Karpas-422 (cell line): ENCODE measurements at regions not wholly inside any gene's neighbourhood (a gene's known extent, or its start where the extent isn't known, plus 50 kb on each side); places are given as distances from the start of the nearest gene placed in this dataset.
"Not testable (repeated sequence)": the region's sequence is repeated elsewhere in the genome, so short reads cannot be mapped to it uniquely, and the experiment has no call there.

Experiments
- DNase-seq: peaks from one replicate; pipeline ENCODE4 v3.0.0-alpha.2; 2015
- H2AFZ ChIP-seq: fragments of 200-600 bp; sonication (generic); 2 replicates; pipeline ENCODE4 v1.6.1; 2014; ENCODE audit warnings: antibody characterized with exemption, low read length, mixed read lengths
- H3K27ac ChIP-seq: fragments of 200-600 bp; sonication (generic); 2 replicates; pipeline ENCODE4 v1.5.1; 2014; ENCODE audit warnings: mild to moderate bottlenecking, low read length, moderate library complexity
- H3K27me3 ChIP-seq: fragments of 200-600 bp; sonication (generic); 2 replicates; pipeline ENCODE4 v1.6.1; 2014; ENCODE audit warnings: low read length, mixed read lengths
- H3K36me3 ChIP-seq: fragments of 200-600 bp; sonication (generic); 2 replicates; pipeline ENCODE4 v1.6.1; 2014; ENCODE audit warnings: low read length, mixed read lengths; ENCODE audit not compliant: insufficient read depth
- H3K4me1 ChIP-seq: fragments of 200-600 bp; sonication (generic); 2 replicates; pipeline ENCODE4 v1.6.1; 2014; ENCODE audit warnings: mild to moderate bottlenecking, low read length, mixed read lengths
- H3K4me2 ChIP-seq: fragments of 200-600 bp; sonication (generic); 2 replicates; pipeline ENCODE4 v1.6.1; 2014; ENCODE audit warnings: low read length, low read depth, mild to moderate bottlenecking; ENCODE audit not compliant: poor library complexity, severe bottlenecking
- H3K4me3 ChIP-seq: fragments of 200-600 bp; sonication (generic); 2 replicates; pipeline ENCODE4 v1.5.1; 2014; ENCODE audit warnings: mild to moderate bottlenecking, antibody characterized with exemption, low read length, mixed read lengths
- H3K79me2 ChIP-seq: fragments of 200-600 bp; sonication (generic); 2 replicates; pipeline ENCODE4 v1.6.1; 2014; ENCODE audit warnings: mild to moderate bottlenecking, low read length, mixed read lengths
- H3K9ac ChIP-seq: fragments of 200-600 bp; sonication (generic); 2 replicates; pipeline ENCODE4 v1.6.0; 2014; ENCODE audit warnings: low read length
- H3K9me2 ChIP-seq: fragments of 200-600 bp; sonication (generic), shearing (Covaris generic); replicated peaks from 2 replicates; pipeline ENCODE4 v1.6.0; 2014; ENCODE audit warnings: mild to moderate bottlenecking, low read length, moderate library complexity; ENCODE audit not compliant: insufficient read depth
- H3K9me3 ChIP-seq: fragments of 300-700, 200-600 bp; sonication (generic); 2 replicates; pipeline ENCODE4 v1.6.1; 2014; ENCODE audit warnings: low read length, mixed read lengths
- H4K20me1 ChIP-seq: fragments of 200-600 bp; sonication (generic); 2 replicates; pipeline ENCODE4 v1.6.1; 2014; ENCODE audit warnings: mild to moderate bottlenecking, antibody characterized with exemption, low read length, low read depth; ENCODE audit not compliant: insufficient read depth

GRCh38 chr4:171229354-171229753 is 583.9 kb upstream of the GALNTL6 start:
- not testable (repeated sequence) for H2AFZ ChIP-seq, H3K4me3 ChIP-seq, H3K9ac ChIP-seq, H3K36me3 ChIP-seq, H3K27ac ChIP-seq, H3K27me3 ChIP-seq, H3K4me1 ChIP-seq, H3K9me3 ChIP-seq, H4K20me1 ChIP-seq, H3K4me2 ChIP-seq, H3K79me2 ChIP-seq, DNase-seq, H3K9me2 ChIP-seq

- Histone ChIP-seq H3K4me3 (no peak overlapping the region), H3K9me2 (no peaks in the 10 kb centered on the region), H3K36me3 (no peaks in the 10 kb centered on the region), H3K9ac (no peak overlapping the region), H3K9me3 (no peaks in the 10 kb centered on the region), H3K79me2 (no peaks in the 10 kb centered on the region), H3K27me3 (no peaks in the 10 kb centered on the region), H3K4me2 (no peak overlapping the region), H2AFZ (no peak overlapping the region), H4K20me1 (no peaks in the 10 kb centered on the region), H3K27ac (no peak overlapping the region), H3K4me1 (no peaks in the 10 kb centered on the region)
- DNase-seq, result no peak
Observed at GRCh38 chr4:171221181-171221580, 592.0 kb upstream of the GALNTL6 start.

GRCh38 chr4:171203425-171203824 is 609.8 kb upstream of the GALNTL6 start:
- Histone ChIP-seq H4K20me1 (no peaks in the 10 kb centered on the region), H3K79me2 (no peaks in the 10 kb centered on the region), H3K4me1 (no peaks in the 10 kb centered on the region), H3K27me3 (no peaks in the 10 kb centered on the region), H3K9ac (no peak overlapping the region), H3K9me2 (no peaks in the 10 kb centered on the region), H3K36me3 (no peaks in the 10 kb centered on the region), H2AFZ (no peak overlapping the region), H3K9me3 (no peaks in the 10 kb centered on the region; the same call in 1 of the 2 replicates), H3K4me2 (no peak overlapping the region), H3K4me3 (no peak overlapping the region), H3K27ac (no peak overlapping the region)
- DNase-seq, result no peak

- Histone ChIP-seq H3K36me3 (no peaks in the 10 kb centered on the region), H4K20me1 (no peaks in the 10 kb centered on the region), H3K4me1 (no peaks in the 10 kb centered on the region), H3K4me2 (no peak overlapping the region), H2AFZ (no peak overlapping the region), H3K27me3 (no peaks in the 10 kb centered on the region), H3K9ac (no peak overlapping the region), H3K9me2 (no peaks in the 10 kb centered on the region), H3K4me3 (no peak overlapping the region), H3K9me3 (no peaks in the 10 kb centered on the region; the same call in 1 of the 2 replicates), H3K27ac (no peak overlapping the region), H3K79me2 (no peaks in the 10 kb centered on the region)
- no peak for DNase-seq
Observed at GRCh38 chr4:171202908-171203307, 610.3 kb upstream of the GALNTL6 start.

- Histone ChIP-seq H3K79me2 (no peaks in the 10 kb centered on the region), H4K20me1 (no peaks in the 10 kb centered on the region), H3K4me1 (no peaks in the 10 kb centered on the region), H2AFZ (no peak overlapping the region), H3K27me3 (no peaks in the 10 kb centered on the region), H3K4me2 (no peak overlapping the region), H3K9ac (no peak overlapping the region), H3K27ac (no peak overlapping the region), H3K36me3 (no peaks in the 10 kb centered on the region), H3K4me3 (no peak overlapping the region), H3K9me2 (no peaks in the 10 kb centered on the region), H3K9me3 (no peaks in the 10 kb centered on the region)
- DNase-seq, result no peak
Observed at GRCh38 chr4:171186700-171187099, 626.5 kb upstream of the GALNTL6 start.

GRCh38 chr4:171181090-171181489 is 632.1 kb upstream of the GALNTL6 start:
- Histone ChIP-seq H2AFZ (no peak overlapping the region), H3K4me2 (no peak overlapping the region), H3K9me3 (no peaks in the 10 kb centered on the region), H4K20me1 (no peaks in the 10 kb centered on the region), H3K79me2 (no peaks in the 10 kb centered on the region), H3K4me1 (no peaks in the 10 kb centered on the region), H3K36me3 (no peaks in the 10 kb centered on the region), H3K9me2 (no peaks in the 10 kb centered on the region), H3K27me3 (no peaks in the 10 kb centered on the region), H3K9ac (no peak overlapping the region), H3K4me3 (no peak overlapping the region), H3K27ac (no peak overlapping the region)
- no peak for DNase-seq

- no peak for DNase-seq
- Histone ChIP-seq H3K27me3 (no peaks in the 10 kb centered on the region), H4K20me1 (no peaks in the 10 kb centered on the region)
Observed at GRCh38 chr4:171170671-171171070, 642.5 kb upstream of the GALNTL6 start.

GRCh38 chr4:171169396-171169795 is 643.8 kb upstream of the GALNTL6 start:
- Histone ChIP-seq H3K36me3 (no peaks in the 10 kb centered on the region), H3K4me3 (no peak overlapping the region), H3K27ac (no peak overlapping the region), H3K27me3 (no peaks in the 10 kb centered on the region), H4K20me1 (no peaks in the 10 kb centered on the region), H3K4me1 (no peaks in the 10 kb centered on the region), H2AFZ (no peak overlapping the region), H3K9ac (no peak overlapping the region), H3K4me2 (no peak overlapping the region), H3K79me2 (no peaks in the 10 kb centered on the region), H3K9me2 (no peaks in the 10 kb centered on the region), H3K9me3 (no peaks in the 10 kb centered on the region)
- DNase-seq, result no peak

More at GRCh38 chr4:171170671-171171070, 642.5 kb upstream of the GALNTL6 start:
- Histone ChIP-seq H3K4me3 (no peak overlapping the region), H3K4me2 (no peak overlapping the region), H3K9me2 (no peaks in the 10 kb centered on the region), H3K9ac (no peak overlapping the region), H3K27ac (no peak overlapping the region), H3K9me3 (no peaks in the 10 kb centered on the region), H3K79me2 (no peaks in the 10 kb centered on the region), H3K4me1 (no peaks in the 10 kb centered on the region), H3K36me3 (no peaks in the 10 kb centered on the region), H2AFZ (no peak overlapping the region)

- H3K4me1 ChIP-seq, result no peaks in the 10 kb centered on the region
- H2AFZ ChIP-seq, result no peak overlapping the region
- no peak overlapping the region for H3K27ac ChIP-seq
- no peak for DNase-seq
- no peaks in the 10 kb centered on the region for H4K20me1 ChIP-seq
- H3K79me2 ChIP-seq, result no peaks in the 10 kb centered on the region
- H3K9me2 ChIP-seq, result no peaks in the 10 kb centered on the region
- H3K4me3 ChIP-seq, result no peak overlapping the region
- H3K27me3 ChIP-seq, result no peaks in the 10 kb centered on the region
- no peaks in the 10 kb centered on the region for H3K36me3 ChIP-seq
- no peak overlapping the region for H3K9ac ChIP-seq
- H3K9me3 ChIP-seq, result no peaks in the 10 kb centered on the region
- H3K4me2 ChIP-seq, result no peak overlapping the region
Observed at GRCh38 chr4:171162478-171162877, 650.7 kb upstream of the GALNTL6 start.
